A549 (cell line): ENCODE measurements at regions not wholly inside any gene's neighbourhood (a gene's known extent, or its start where the extent isn't known, plus 50 kb on each side); places are given as distances from the start of the nearest gene placed in this dataset.

Experiments
- ATAC-seq, 2 experiments: fragments of 200-7000 bp in 1 of 2; fragments of >200 bp in 1 of 2; cut with Nextera tagmentation in 1 of 2; cut with Tn5 transposase in 1 of 2; 3 replicates each; pipeline versions ENCODE4 v1.8.0 to v1.9.1; 2018 to 2020; ENCODE audit warnings: mild to moderate bottlenecking in 1 of 2, moderate library complexity in 1 of 2
- CTCF ChIA-PET: fragments of 300-600 bp; sonication (Branson Sonifier 250); formaldehyde crosslinking; extraction: SDS; loops from one replicate; lab custom pipeline; 2021; ENCODE audit warnings: antibody characterized with exemption, inconsistent platforms; lab: Yijun Ruan, JAX
- POLR2A ChIA-PET: fragments of 350-600 bp; formaldehyde crosslinking; extraction: SDS; loops from one replicate; lab custom pipeline; 2021; ENCODE audit warnings: antibody characterized with exemption, inconsistent platforms; lab: Yijun Ruan, JAX
- DNase-seq, 2 experiments: peaks; one replicate each; pipeline versions ENCODE4 v3.0.0 to v3.0.0-alpha.2; 2011 to 2016; ENCODE audit warnings: low read depth in 1 of 2, low spot score in 1 of 2
- FAIRE-seq: peaks from 2 replicates; lab custom pipeline; 2011; peaks lifted over from hg19 to GRCh38; lab: Jason Lieb, UNC
- H3K27ac ChIP-seq, 2 experiments: fragments of >200 bp; sonication (Bioruptor Twin); formaldehyde crosslinking; 3 replicates each; pipeline ENCODE4 v1.5.1; 2016 to 2017
- H3K4me1 ChIP-seq: fragments of >200 bp; sonication (Bioruptor Twin); formaldehyde crosslinking; 3 replicates; pipeline ENCODE4 v1.6.1; 2016
- H3K4me2 ChIP-seq: fragments of >200 bp; sonication (Bioruptor Twin); formaldehyde crosslinking; 3 replicates; pipeline ENCODE4 v1.6.1; 2016
- H3K4me3 ChIP-seq: fragments of >200 bp; sonication (Bioruptor Twin); formaldehyde crosslinking; 3 replicates; pipeline ENCODE4 v1.5.1; 2016
- H3K9me3 ChIP-seq: fragments of >200 bp; sonication (Bioruptor Twin); formaldehyde crosslinking; 3 replicates; pipeline ENCODE4 v1.6.1; 2016
- ATOH8 ChIP-seq: fragments of 250-450 bp; sonication (Bioruptor Pico); IDR thresholded peaks from 2 replicates; pipeline ENCODE4 v1.5.0; 2020; ENCODE audit warnings: low read depth, mild to moderate bottlenecking, moderate library complexity
- BCL3 ChIP-seq: fragments of >200 bp; sonication (Bioruptor Twin); formaldehyde crosslinking; IDR thresholded peaks from 3 replicates; pipeline ENCODE4 v1.6.1; 2016
- CBX8 ChIP-seq: fragments of 200-600 bp; sonication (generic); IDR thresholded peaks from 2 replicates; pipeline ENCODE4 v1.6.1; 2016
- CTCF ChIP-seq: fragments of >200 bp; sonication (Bioruptor Twin); formaldehyde crosslinking; IDR thresholded peaks from 3 replicates; pipeline ENCODE4 v1.5.1; 2016
- E2F6 ChIP-seq: IDR thresholded peaks from 2 replicates; pipeline ENCODE4 v1.6.1; 2012; ENCODE audit warnings: low read depth, borderline replicate concordance
- FOSB ChIP-seq: fragments of 250-450 bp; sonication (Bioruptor Pico); IDR thresholded peaks from 2 replicates; pipeline ENCODE4 v1.5.0; 2020; ENCODE audit warnings: mild to moderate bottlenecking, moderate library complexity
- HES2 ChIP-seq: fragments of >200 bp; sonication (Bioruptor Twin); formaldehyde crosslinking; IDR thresholded peaks from 2 replicates; pipeline ENCODE4 v1.6.1; 2016
- HMGXB4 ChIP-seq: fragments of 250-450 bp; sonication (Bioruptor Pico); IDR thresholded peaks from 2 replicates; pipeline ENCODE4 v1.5.0; 2021; ENCODE audit warnings: mild to moderate bottlenecking, moderate library complexity, borderline replicate concordance
- NFE2L2 ChIP-seq: fragments of 150-350 bp; conservative IDR thresholded peaks from 2 replicates; pipeline ENCODE4 v1.6.1; 2014; ENCODE audit warnings: low read length
- NR3C1 ChIP-seq: fragments of >200 bp; sonication (Bioruptor Twin); formaldehyde crosslinking; IDR thresholded peaks from 3 replicates; pipeline ENCODE4 v1.6.1; 2017
- RARB ChIP-seq: fragments of 250-450 bp; sonication (Bioruptor Pico); IDR thresholded peaks from 2 replicates; pipeline ENCODE4 v1.8.0; 2021; ENCODE audit warnings: mild to moderate bottlenecking, moderate library complexity
- RCOR1 ChIP-seq: fragments of 150-350 bp; IDR thresholded peaks from 2 replicates; pipeline ENCODE4 v1.6.1; 2014; ENCODE audit warnings: antibody characterized with exemption, low read length, low read depth
- REST ChIP-seq: fragments of 200-600 bp; sonication (generic); IDR thresholded peaks from 2 replicates; pipeline ENCODE4 v1.6.1; 2016; ENCODE audit warnings: antibody characterized with exemption, mild to moderate bottlenecking, moderate library complexity
- SREBF2 ChIP-seq: fragments of 450-650 bp; IDR thresholded peaks from 2 replicates; pipeline ENCODE4 v1.6.1; 2014; ENCODE audit warnings: mild to moderate bottlenecking, moderate library complexity
- USF2 ChIP-seq: fragments of 450-650 bp; IDR thresholded peaks from 2 replicates; pipeline ENCODE4 v1.6.1; 2014; ENCODE audit warnings: antibody characterized with exemption
- ZFP36 ChIP-seq: fragments of 450-650 bp; IDR thresholded peaks from 2 replicates; pipeline ENCODE4 v1.6.1; 2014; ENCODE audit warnings: borderline replicate concordance; ENCODE audit not compliant: partially characterized antibody
- WGBS: methylation state at CpG from one replicate; pipeline ENCODE4 v1.1.6; 2017; ENCODE audit errors: missing lambda C conversion rate; 5-methylcytosine and 5-hydroxymethylcytosine counted together

GRCh38 chr18:79628416-79629248 lies 51.0 kb upstream of the CTDP1 start:
- Histone ChIP-seq H3K9me3 (no peaks in the 10 kb centered on the region), H3K4me1 (no peaks in the 10 kb centered on the region), H3K4me2 (no peak overlapping the region), H3K4me3 (no peak overlapping the region), H3K27ac (no peak overlapping the region)
- ATAC-seq (no peak), DNase-seq (no peak), FAIRE-seq (no peak)
- TF ChIP-seq SREBF2 (no peak), NFE2L2 (no peak), RCOR1 (no peak)
- WGBS = 47% methylated on average over 24 of the region's 31 CpGs
- ChIA-PET POLR2A (no interaction called here), CTCF (interaction anchor here (1.6 kb wide), 1 partner anchor 248 kb away, joined by 5 read pairs; no protein-coding TSS in a partner anchor)

GRCh38 chr18:79629249-79629558 lies 50.4 kb upstream of the CTDP1 start:
- Histone ChIP-seq H3K27ac (no peak overlapping the region), H3K9me3 (no peaks in the 10 kb centered on the region), H3K4me3 (no peak overlapping the region), H3K4me2 (no peak overlapping the region), H3K4me1 (no peaks in the 10 kb centered on the region)
- POLR2A ChIA-PET = no interaction called here
- ATAC-seq (no peak), DNase-seq (no peak), FAIRE-seq (no peak)
- 40% methylated on average over 6 of the region's 10 CpGs for WGBS
- CTCF ChIA-PET = interaction anchor here (1.6 kb wide), 1 partner anchor 248 kb away, joined by 5 read pairs; no protein-coding TSS in a partner anchor
- TF ChIP-seq CTCF (no peak), FOSB (CRISPR knock-in tag) (no peak), HES2 (no peak), ATOH8 (no peak), BCL3 (no peak), HMGXB4 (CRISPR knock-in tag) (no peak), ZFP36 (no peak), E2F6 (no peak), RARB (no peak), NR3C1 (no peak), CBX8 (no peak), RCOR1 (no peak), REST (no peak), USF2 (no peak)
